GM18951 (cell line): ENCODE measurements at regions not wholly inside any gene's neighbourhood (a gene's known extent, or its start where the extent isn't known, plus 50 kb on each side); places are given as distances from the start of the nearest gene placed in this dataset.
"Not testable (repeated sequence)": the region's sequence is repeated elsewhere in the genome, so short reads cannot be mapped to it uniquely, and the experiment has no call there.

Source experiments
- POLR2A ChIP-seq: IDR thresholded peaks from 4 replicates; pipeline ENCODE4 v1.6.1; 2011; ENCODE audit warnings: mild to moderate bottlenecking; ENCODE audit not compliant: insufficient read length, insufficient read depth; ENCODE audit errors: extremely low read depth
- in situ Hi-C: fragments of 300-500 bp; cut with MboI; formaldehyde crosslinking; loops from one replicate; pipeline ENCODE4 v1.12.0; 2022; ENCODE audit warnings: low sequenced_read_pairs, mixed read lengths, inconsistent platforms; ENCODE audit not compliant: unreplicated experiment

GRCh38 chr6:27531772-27532459, 59.0 kb upstream of the ZNF184 start:
- TF ChIP-seq POLR2A = no peak
- in situ Hi-C loops = no loop called here

- in situ Hi-C loops = not testable (repeated sequence)
Measured at GRCh38 chr6:27529796-27530195, 56.9 kb upstream of the ZNF184 start.

DNA sequence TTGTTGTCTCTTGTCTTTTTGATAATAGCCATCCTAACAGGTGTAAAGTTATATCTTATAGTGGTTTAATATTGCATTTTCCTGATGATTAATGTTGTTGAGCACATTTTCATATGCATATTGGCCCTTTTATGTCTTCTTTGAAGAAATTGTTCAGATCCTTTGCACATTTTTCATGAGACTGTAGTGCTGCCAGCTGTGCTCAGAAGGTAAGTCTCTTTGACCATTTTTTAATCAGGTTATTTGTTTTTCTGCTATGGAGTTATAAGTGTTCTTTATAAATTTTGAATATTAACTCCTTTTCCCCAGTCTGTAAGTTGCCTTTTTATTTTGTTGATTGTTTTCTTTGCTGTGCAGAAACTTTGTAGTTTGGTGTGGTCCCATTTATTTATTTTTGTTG, 55.8 kb upstream of the ZNF184 start:
- no peak for TF ChIP-seq POLR2A
- in situ Hi-C loops = no loop called here
